ENCODE measurements at regions not wholly inside any gene's neighbourhood (a gene's known extent, or its start where the extent isn't known, plus 50 kb on each side); places are given as distances from the start of the nearest gene placed in this dataset.

GRCh38 chr15:91374336-91374735 lies 274.3 kb downstream of the SV2B start:
- H3K4me3 ChIP-seq (replicated peaks; ENCODE audit: low read depth, low read length), result no peak overlapping the region
- no peak for DNase-seq (ENCODE audit: low read depth)
- no peak for TF ChIP-seq CTCF (IDR thresholded peaks at IDR 0.05; ENCODE audit: low read length, missing control alignments)

DNA sequence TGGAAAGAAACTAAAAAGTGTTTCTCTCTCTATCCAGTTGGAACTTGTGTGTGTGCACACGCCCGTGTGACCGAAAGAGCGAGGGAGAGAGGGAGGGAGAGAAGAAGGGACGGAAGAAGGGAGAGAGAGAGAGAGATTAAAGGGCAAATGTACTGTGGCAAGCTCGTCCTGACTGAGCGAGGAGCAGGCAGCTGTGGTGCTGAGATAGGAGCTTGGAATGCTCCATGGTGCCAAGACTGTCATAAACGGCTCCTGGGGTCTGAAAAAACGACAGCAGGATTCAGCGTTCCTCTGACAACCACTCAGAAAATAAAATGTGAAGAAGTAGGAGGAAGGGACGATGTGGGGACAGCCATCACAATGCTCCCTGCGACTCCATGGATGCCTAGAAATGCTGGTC lies 276.0 kb downstream of the SV2B start:
- no peak for DNase-seq (ENCODE audit: low read depth)
- TF ChIP-seq CTCF (IDR thresholded peaks at IDR 0.05; ENCODE audit: low read length, missing control alignments), result no peak
- H3K4me3 ChIP-seq (replicated peaks; ENCODE audit: low read depth, low read length), result no peak overlapping the region

DNA sequence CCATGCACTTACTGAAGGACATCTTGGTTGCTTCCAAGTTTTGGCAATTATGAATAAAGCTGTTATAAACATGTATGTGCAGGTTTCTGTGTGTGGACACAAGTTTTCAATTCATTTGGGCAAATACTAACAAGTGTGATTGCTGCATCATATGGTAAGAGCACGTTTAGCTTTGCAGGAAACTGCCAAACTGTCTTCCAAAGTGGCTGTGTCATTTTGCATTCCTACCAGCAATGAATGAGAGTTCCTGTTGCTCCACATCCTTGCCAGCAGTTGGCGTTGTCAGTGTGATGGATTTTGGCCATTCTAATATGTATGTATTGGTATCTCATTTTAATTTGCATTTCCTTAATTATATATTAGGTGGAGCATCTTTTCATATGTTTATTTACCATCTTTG lies 280.1 kb downstream of the SV2B start:
- TF ChIP-seq CTCF (IDR thresholded peaks at IDR 0.05; ENCODE audit: low read length, missing control alignments), result no peak
- no peak for DNase-seq (ENCODE audit: low read depth)
- H3K4me3 ChIP-seq (replicated peaks; ENCODE audit: low read depth, low read length), result no peak overlapping the region

- no peak overlapping the region for H3K4me3 ChIP-seq (replicated peaks; ENCODE audit: low read depth, low read length)
- no peak for TF ChIP-seq CTCF (IDR thresholded peaks at IDR 0.05; ENCODE audit: low read length, missing control alignments)
- no peak for DNase-seq (ENCODE audit: low read depth)
These were observed 283.5 kb downstream of the SV2B start for GRCh38 chr15:91383532-91383931.

- DNase-seq (ENCODE audit: low read depth), result no peak
- TF ChIP-seq CTCF (IDR thresholded peaks at IDR 0.05; ENCODE audit: low read length, missing control alignments), result no peak
- H3K4me3 ChIP-seq (replicated peaks; ENCODE audit: low read depth, low read length), result no peak overlapping the region
These were observed 284.2 kb downstream of the SV2B start for GRCh38 chr15:91384189-91384730.

DNA sequence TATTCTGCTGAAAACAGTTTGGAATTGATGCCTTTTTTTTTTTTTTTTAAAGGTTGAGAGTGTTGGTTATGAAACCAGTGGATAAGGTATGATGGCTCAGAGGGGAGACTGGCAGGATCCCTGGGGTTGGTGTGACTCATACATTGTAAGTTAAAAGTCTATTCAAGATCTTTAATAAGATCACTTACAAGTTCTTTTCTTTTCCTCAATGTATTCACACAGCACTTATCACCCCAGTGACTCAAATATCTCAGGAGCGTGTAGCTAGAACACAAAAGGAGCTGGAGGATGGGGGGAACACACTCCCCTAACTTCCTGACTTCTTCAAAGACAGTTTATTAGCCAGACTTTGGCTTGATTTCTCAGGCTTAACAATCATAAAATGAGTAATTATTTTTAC lies 285.3 kb downstream of the SV2B start:
- no peak for TF ChIP-seq CTCF (IDR thresholded peaks at IDR 0.05; ENCODE audit: low read length, missing control alignments)
- H3K4me3 ChIP-seq (replicated peaks; ENCODE audit: low read depth, low read length), result no peak overlapping the region
- peak; percentile 28 for DNase-seq (ENCODE audit: low read depth)

DNA sequence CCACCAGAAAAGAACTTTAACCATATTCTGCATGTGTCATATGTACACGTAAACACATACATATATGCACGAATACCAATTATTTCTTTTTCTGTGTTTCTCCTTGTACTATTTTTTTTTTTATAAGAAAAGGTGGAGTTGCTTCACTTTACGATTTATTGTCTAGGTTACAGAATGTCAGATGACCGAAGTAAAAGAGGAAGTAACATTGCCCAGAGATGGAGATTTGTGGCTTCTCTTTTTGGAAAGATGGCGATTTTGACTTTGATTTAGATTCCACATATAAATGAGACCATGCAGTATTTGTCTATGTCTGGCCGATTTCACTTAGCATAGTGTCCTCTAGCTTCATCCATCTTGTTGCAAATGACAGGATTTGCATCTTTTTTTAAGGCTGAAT lies 293.1 kb downstream of the SV2B start:
- no peak overlapping the region for H3K4me3 ChIP-seq (replicated peaks; ENCODE audit: low read depth, low read length)
- no peak for DNase-seq (ENCODE audit: low read depth)
- TF ChIP-seq CTCF (IDR thresholded peaks at IDR 0.05; ENCODE audit: low read length, missing control alignments), result no peak

Data from fibroblast of pulmonary artery (primary cell).